Spleen (tissue), 7 donors: ENCODE measurements at regions not wholly inside any gene's neighbourhood (a gene's known extent, or its start where the extent isn't known, plus 50 kb on each side); places are given as distances from the start of the nearest gene placed in this dataset.
"Not testable (repeated sequence)": the region's sequence is repeated elsewhere in the genome, so short reads cannot be mapped to it uniquely, and the experiment has no call there.

ENCODE experiments used
- POLR2A ChIP-seq, 3 donors: fragments of 450-650 bp; IDR thresholded peaks; one replicate each; pipeline ENCODE4 v1.5.1; 2017; ENCODE audit warnings: antibody characterized with exemption in 3 of 3, mild to moderate bottlenecking in 1 of 3
- TF ChIP-seq, protein P1 (sequence below), 11 experiments: fragments of 200-600 bp in 7 of 11; fragments of 450-650 bp in 4 of 11; sonication (generic) in 4 of 11; IDR thresholded peaks in 8 of 11; conservative IDR thresholded peaks in 3 of 11; 1 replicate in 7 of 11; 2 replicates in 4 of 11; pipeline versions ENCODE4 v1.4.0 to v1.8.0; 2016 to 2021; ENCODE audit warnings: antibody characterized with exemption in 11 of 11, inconsistent platforms in 4 of 11, mild to moderate bottlenecking in 1 of 11
- donor health status: DM: no; HTN: no; CAD: no; lungs with moderate emphysema.
- donor health status: DM: no; HTN: no; CAD: no.
- donor health status: DM: no; HTN: no; CAD: no.

DNA sequence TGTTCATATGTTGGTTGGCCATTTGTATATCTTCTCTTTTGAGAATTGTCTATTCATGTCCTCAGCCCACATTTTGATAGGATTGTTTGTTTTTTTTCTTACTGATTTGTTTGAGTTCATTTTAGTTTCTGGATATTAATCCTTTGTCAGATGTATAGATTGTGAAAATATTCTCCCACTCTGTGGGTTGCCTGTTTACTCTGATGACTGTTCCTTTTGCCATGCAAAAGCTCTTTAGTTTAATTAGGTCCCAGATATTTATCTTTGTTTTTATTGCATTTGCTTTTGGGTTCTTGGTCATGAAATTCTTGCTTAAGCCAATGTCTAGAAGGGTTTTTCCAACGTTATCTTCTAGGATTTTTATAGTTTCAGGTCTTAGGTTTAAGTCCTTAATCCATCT lies 740.7 kb upstream of the FAT3 start:
- TF ChIP-seq, protein P1, sequence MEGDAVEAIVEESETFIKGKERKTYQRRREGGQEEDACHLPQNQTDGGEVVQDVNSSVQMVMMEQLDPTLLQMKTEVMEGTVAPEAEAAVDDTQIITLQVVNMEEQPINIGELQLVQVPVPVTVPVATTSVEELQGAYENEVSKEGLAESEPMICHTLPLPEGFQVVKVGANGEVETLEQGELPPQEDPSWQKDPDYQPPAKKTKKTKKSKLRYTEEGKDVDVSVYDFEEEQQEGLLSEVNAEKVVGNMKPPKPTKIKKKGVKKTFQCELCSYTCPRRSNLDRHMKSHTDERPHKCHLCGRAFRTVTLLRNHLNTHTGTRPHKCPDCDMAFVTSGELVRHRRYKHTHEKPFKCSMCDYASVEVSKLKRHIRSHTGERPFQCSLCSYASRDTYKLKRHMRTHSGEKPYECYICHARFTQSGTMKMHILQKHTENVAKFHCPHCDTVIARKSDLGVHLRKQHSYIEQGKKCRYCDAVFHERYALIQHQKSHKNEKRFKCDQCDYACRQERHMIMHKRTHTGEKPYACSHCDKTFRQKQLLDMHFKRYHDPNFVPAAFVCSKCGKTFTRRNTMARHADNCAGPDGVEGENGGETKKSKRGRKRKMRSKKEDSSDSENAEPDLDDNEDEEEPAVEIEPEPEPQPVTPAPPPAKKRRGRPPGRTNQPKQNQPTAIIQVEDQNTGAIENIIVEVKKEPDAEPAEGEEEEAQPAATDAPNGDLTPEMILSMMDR (IDR thresholded peaks at IDR 0.05 in 8 of 11, conservative IDR thresholded peaks at IDR 0.05 in 3 of 11), result not testable (repeated sequence)
- TF ChIP-seq POLR2A (IDR thresholded peaks at IDR 0.05), result not testable (repeated sequence)
